GM23338 (cell line): ENCODE measurements at regions not wholly inside any gene's neighbourhood (a gene's known extent, or its start where the extent isn't known, plus 50 kb on each side); places are given as distances from the start of the nearest gene placed in this dataset.

Source experiments
- ATAC-seq: fragments of 200-7000 bp; cut with Tn5 transposase; 3 replicates; pipeline ENCODE4 v1.9.1; 2020
- DNase-seq: peaks from one replicate; pipeline ENCODE4 v3.0.0-alpha.2; 2015; ENCODE audit warnings: low spot score
- H2AFZ ChIP-seq: fragments of 200-600 bp; sonication (generic); 2 replicates; pipeline ENCODE4 v1.8.0; 2016; ENCODE audit warnings: antibody characterized with exemption, mild to moderate bottlenecking, moderate library complexity
- H3F3A ChIP-seq: fragments of 200-600 bp; sonication (generic); replicated peaks from 2 replicates; pipeline ENCODE4 v1.8.0; 2017; ENCODE audit warnings: antibody characterized with exemption, mixed run types, low read depth
- H3K27ac ChIP-seq: fragments of 200-600 bp; sonication (generic); 2 replicates; pipeline ENCODE4 v1.6.1; 2016; ENCODE audit warnings: low read depth
- H3K27me3 ChIP-seq: fragments of 200-600 bp; sonication (generic); 2 replicates; pipeline ENCODE4 v1.8.0; 2016; ENCODE audit warnings: mild to moderate bottlenecking, mixed run types, moderate library complexity; ENCODE audit not compliant: insufficient read depth
- H3K36me3 ChIP-seq: fragments of 200-600 bp; sonication (generic); 2 replicates; pipeline ENCODE4 v1.8.0; 2016; ENCODE audit warnings: mild to moderate bottlenecking; ENCODE audit not compliant: insufficient read depth
- H3K4me1 ChIP-seq: fragments of 200-600 bp; sonication (generic); 2 replicates; pipeline ENCODE4 v1.8.0; 2016; ENCODE audit warnings: mild to moderate bottlenecking, moderate library complexity; ENCODE audit not compliant: insufficient read depth
- H3K4me2 ChIP-seq: fragments of 200-600 bp; sonication (generic); 2 replicates; pipeline ENCODE4 v1.7.1; 2017; ENCODE audit warnings: mixed run types
- H3K4me3 ChIP-seq: fragments of 200-600 bp; sonication (generic); 2 replicates; pipeline ENCODE4 v1.6.1; 2016; ENCODE audit warnings: mixed run types
- H3K79me2 ChIP-seq: fragments of 200-600 bp; sonication (generic); replicated peaks from 2 replicates; pipeline ENCODE4 v1.8.0; 2017; ENCODE audit warnings: mild to moderate bottlenecking; ENCODE audit not compliant: insufficient read depth
- H3K9me2 ChIP-seq: fragments of 200-600 bp; sonication (generic); 2 replicates; pipeline ENCODE4 v1.8.0; 2017; ENCODE audit not compliant: insufficient read depth
- H4K20me1 ChIP-seq: fragments of 200-600 bp; sonication (generic); replicated peaks from 2 replicates; pipeline ENCODE4 v1.8.0; 2017; ENCODE audit warnings: mild to moderate bottlenecking; ENCODE audit not compliant: insufficient read depth
- H3K27ac Mint-ChIP-seq: 2 replicates; pipeline ENCODE4 v1.8.0; 2020; ENCODE audit warnings: inconsistent platforms, mild to moderate bottlenecking, moderate library complexity, mixed read lengths
- H3K27me3 Mint-ChIP-seq: 3 replicates; pipeline ENCODE4 v1.8.0; 2022; ENCODE audit warnings: low read depth, mild to moderate bottlenecking, moderate library complexity, mixed read lengths, inconsistent platforms; ENCODE audit not compliant: insufficient read depth, poor library complexity
- H3K36me3 Mint-ChIP-seq: 3 replicates; pipeline ENCODE4 v1.8.0; 2021; ENCODE audit warnings: low read depth, mild to moderate bottlenecking, inconsistent platforms, moderate library complexity, mixed read lengths
- H3K4me1 Mint-ChIP-seq: 3 replicates; pipeline ENCODE4 v1.8.0; 2020; ENCODE audit warnings: mild to moderate bottlenecking, inconsistent platforms, mixed read lengths
- H3K4me3 Mint-ChIP-seq: 3 replicates; pipeline ENCODE4 v1.8.0; 2021; ENCODE audit warnings: moderate library complexity, mild to moderate bottlenecking, inconsistent platforms, mixed read lengths
- H3K9me3 Mint-ChIP-seq: 3 replicates; pipeline ENCODE4 v1.8.0; 2020; ENCODE audit warnings: moderate library complexity, mild to moderate bottlenecking, inconsistent platforms, mixed read lengths
- CREB1 ChIP-seq: fragments of 250-450 bp; sonication (Bioruptor Pico); IDR thresholded peaks from 2 replicates; pipeline ENCODE4 v1.5.0; 2020; ENCODE audit warnings: low read depth, mild to moderate bottlenecking, moderate library complexity
- CTCF ChIP-seq, 2 experiments: fragments of 200-600 bp in 1 of 2; sonication (generic) in 1 of 2; conservative IDR thresholded peaks; 2 replicates each; pipeline versions ENCODE4 v1.5.1 to v1.6.1; 2016 to 2017; ENCODE audit warnings: antibody characterized with exemption in 2 of 2, low read depth in 2 of 2, mild to moderate bottlenecking in 2 of 2, moderate library complexity in 1 of 2
- EZH2 ChIP-seq: fragments of 200-600 bp; sonication (generic); IDR thresholded peaks from one replicate; pipeline ENCODE4 v1.8.0; 2017; ENCODE audit warnings: antibody characterized with exemption, mild to moderate bottlenecking, low read depth; ENCODE audit not compliant: unreplicated experiment
- EZH2phosphoT487 ChIP-seq: fragments of 200-600 bp; sonication (generic); IDR thresholded peaks from one replicate; pipeline ENCODE4 v1.8.1; 2018; ENCODE audit warnings: antibody characterized with exemption; ENCODE audit not compliant: unreplicated experiment
- JUNB ChIP-seq: IDR thresholded peaks from one replicate; pipeline ENCODE4 v1.6.1; 2016; ENCODE audit warnings: antibody characterized with exemption; ENCODE audit not compliant: unreplicated experiment
- NANOG ChIP-seq: IDR thresholded peaks from 2 replicates; pipeline ENCODE4 v1.6.1; 2016; ENCODE audit warnings: antibody characterized with exemption, borderline replicate concordance
- POLR2AphosphoS5 ChIP-seq: IDR thresholded peaks from 2 replicates; pipeline ENCODE4 v1.6.1; 2016; ENCODE audit warnings: antibody characterized with exemption, low read depth
- STAT1 ChIP-seq: IDR thresholded peaks from one replicate; pipeline ENCODE4 v1.6.1; 2016; ENCODE audit warnings: antibody characterized with exemption; ENCODE audit not compliant: unreplicated experiment
- ZNF114 ChIP-seq: fragments of 250-450 bp; sonication (Bioruptor Pico); IDR thresholded peaks from 2 replicates; pipeline ENCODE4 v1.5.0; 2020; ENCODE audit warnings: mild to moderate bottlenecking, moderate library complexity
- TF ChIP-seq, protein P1 (sequence below): IDR thresholded peaks from one replicate; pipeline ENCODE4 v1.6.1; 2018; ENCODE audit warnings: antibody characterized with exemption; ENCODE audit not compliant: unreplicated experiment

- H3K4me2 ChIP-seq = no peak overlapping the region
- no peaks in the 10 kb centered on the region for H3K4me1 ChIP-seq
- no peaks in the 10 kb centered on the region for H4K20me1 ChIP-seq
- H3K4me3 Mint-ChIP-seq = no peak overlapping the region
- no peak overlapping the region for H3K27ac Mint-ChIP-seq
- H3K9me2 ChIP-seq = no peaks in the 10 kb centered on the region
- no peaks in the 10 kb centered on the region for H3K36me3 ChIP-seq
- no peak for DNase-seq
- H3K4me3 ChIP-seq = no peak overlapping the region
- no peaks in the 10 kb centered on the region for H3F3A ChIP-seq
- no peak overlapping the region for H2AFZ ChIP-seq
- H3K27me3 ChIP-seq = no peaks in the 10 kb centered on the region
- H3K27ac ChIP-seq = no peak overlapping the region
- TF ChIP-seq STAT1 (no peak), EZH2phosphoT487 (no peak)
- ATAC-seq = no peak
- no peaks in the 10 kb centered on the region for H3K9me3 Mint-ChIP-seq
- no peaks in the 10 kb centered on the region for H3K36me3 Mint-ChIP-seq
- H3K79me2 ChIP-seq = no peaks in the 10 kb centered on the region
- H3K27me3 Mint-ChIP-seq = no peaks in the 10 kb centered on the region
- H3K4me1 Mint-ChIP-seq = no peaks in the 10 kb centered on the region
These were observed 751.5 kb downstream of the EPHA7 start for GRCh38 chr6:92667843-92668242.

GRCh38 chr6:92648364-92649086, 770.8 kb downstream of the EPHA7 start:
- H3K9me2 ChIP-seq = no peaks in the 10 kb centered on the region
- H2AFZ ChIP-seq = no peak overlapping the region
- no peaks in the 10 kb centered on the region for H3K79me2 ChIP-seq
- no peak overlapping the region for H3K4me3 ChIP-seq
- no peaks in the 10 kb centered on the region for H3K36me3 ChIP-seq
- ATAC-seq (no peak), DNase-seq (no peak)
- no peaks in the 10 kb centered on the region for H3F3A ChIP-seq
- H3K27ac ChIP-seq = no peak overlapping the region
- no peaks in the 10 kb centered on the region for H3K4me1 ChIP-seq
- H3K4me2 ChIP-seq = no peak overlapping the region
- H3K27me3 ChIP-seq = no peaks in the 10 kb centered on the region
- H3K4me1 Mint-ChIP-seq = no peaks in the 10 kb centered on the region
- H3K4me3 Mint-ChIP-seq = no peak overlapping the region
- H3K27me3 Mint-ChIP-seq = no peaks in the 10 kb centered on the region
- no peak overlapping the region for H3K27ac Mint-ChIP-seq
- peaks cover 14% of the 10 kb centered on the region for H3K9me3 Mint-ChIP-seq
- H4K20me1 ChIP-seq = no peaks in the 10 kb centered on the region
- no peaks in the 10 kb centered on the region; the same call in 2 of the 3 replicates for H3K36me3 Mint-ChIP-seq
- TF ChIP-seq CREB1 (CRISPR knock-in tag) (no peak), CTCF (conservative IDR thresholded peaks at IDR 0.05; ENCODE audit: low read depth in 2 of 2) (no peak), JUNB (no peak), ZNF114 (CRISPR knock-in tag) (no peak), EZH2phosphoT487 (no peak), POLR2AphosphoS5 (no peak), NANOG (no peak), EZH2 (no peak), STAT1 (no peak)
- TF ChIP-seq, protein P1, sequence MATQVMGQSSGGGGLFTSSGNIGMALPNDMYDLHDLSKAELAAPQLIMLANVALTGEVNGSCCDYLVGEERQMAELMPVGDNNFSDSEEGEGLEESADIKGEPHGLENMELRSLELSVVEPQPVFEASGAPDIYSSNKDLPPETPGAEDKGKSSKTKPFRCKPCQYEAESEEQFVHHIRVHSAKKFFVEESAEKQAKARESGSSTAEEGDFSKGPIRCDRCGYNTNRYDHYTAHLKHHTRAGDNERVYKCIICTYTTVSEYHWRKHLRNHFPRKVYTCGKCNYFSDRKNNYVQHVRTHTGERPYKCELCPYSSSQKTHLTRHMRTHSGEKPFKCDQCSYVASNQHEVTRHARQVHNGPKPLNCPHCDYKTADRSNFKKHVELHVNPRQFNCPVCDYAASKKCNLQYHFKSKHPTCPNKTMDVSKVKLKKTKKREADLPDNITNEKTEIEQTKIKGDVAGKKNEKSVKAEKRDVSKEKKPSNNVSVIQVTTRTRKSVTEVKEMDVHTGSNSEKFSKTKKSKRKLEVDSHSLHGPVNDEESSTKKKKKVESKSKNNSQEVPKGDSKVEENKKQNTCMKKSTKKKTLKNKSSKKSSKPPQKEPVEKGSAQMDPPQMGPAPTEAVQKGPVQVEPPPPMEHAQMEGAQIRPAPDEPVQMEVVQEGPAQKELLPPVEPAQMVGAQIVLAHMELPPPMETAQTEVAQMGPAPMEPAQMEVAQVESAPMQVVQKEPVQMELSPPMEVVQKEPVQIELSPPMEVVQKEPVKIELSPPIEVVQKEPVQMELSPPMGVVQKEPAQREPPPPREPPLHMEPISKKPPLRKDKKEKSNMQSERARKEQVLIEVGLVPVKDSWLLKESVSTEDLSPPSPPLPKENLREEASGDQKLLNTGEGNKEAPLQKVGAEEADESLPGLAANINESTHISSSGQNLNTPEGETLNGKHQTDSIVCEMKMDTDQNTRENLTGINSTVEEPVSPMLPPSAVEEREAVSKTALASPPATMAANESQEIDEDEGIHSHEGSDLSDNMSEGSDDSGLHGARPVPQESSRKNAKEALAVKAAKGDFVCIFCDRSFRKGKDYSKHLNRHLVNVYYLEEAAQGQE = no peak
